Endothelial cell of umbilical vein (primary cell): ENCODE measurements at regions not wholly inside any gene's neighbourhood (a gene's known extent, or its start where the extent isn't known, plus 50 kb on each side); places are given as distances from the start of the nearest gene placed in this dataset.

ENCODE experiments used
- BruUV-seq: library from RNA; stranded (reverse); fragments of 400-500 nt; replicated peaks from 2 replicates; lab custom pipeline; 2021; lab: Mats Ljungman, UMichigan
- CTCF ChIA-PET: fragments of 300-600, 350-600 bp; sonication (Branson Sonifier 250); formaldehyde crosslinking; loops from one replicate; lab custom pipeline; 2021; ENCODE audit warnings: antibody characterized with exemption, inconsistent platforms; lab: Charles Lee
- POLR2A ChIA-PET: fragments of 300-600, 350-600 bp; sonication (Branson Sonifier 250); formaldehyde crosslinking; loops from one replicate; lab custom pipeline; 2021; ENCODE audit warnings: antibody characterized with exemption, inconsistent platforms; lab: Charles Lee
- DNase-seq: peaks from one replicate; pipeline ENCODE4 v3.0.0-alpha.2; 2011; ENCODE audit warnings: low read depth, low spot score
- FAIRE-seq: peaks from 2 replicates; lab custom pipeline; 2011; peaks lifted over from hg19 to GRCh38; lab: Jason Lieb, UNC
- H2AFZ ChIP-seq: 2 replicates; pipeline ENCODE4 v1.6.0; 2012; ENCODE audit warnings: low read depth, low read length, control low read depth, inconsistent platforms
- H3K27ac ChIP-seq: 2 replicates; pipeline ENCODE4 v1.5.1; 2011; ENCODE audit warnings: low read depth, mild to moderate bottlenecking, control low read depth, low read length, moderate library complexity; ENCODE audit not compliant: insufficient read depth
- H3K27me3 ChIP-seq, 2 experiments: 2 replicates each; pipeline versions ENCODE4 v1.6.0 to v1.6.1; 2011; ENCODE audit warnings: low read length in 2 of 2, mixed read lengths in 1 of 2; ENCODE audit not compliant: control insufficient read depth in 2 of 2, insufficient read depth in 2 of 2
- H3K36me3 ChIP-seq, 2 experiments: 2 replicates in 1 of 2; 3 replicates in 1 of 2; pipeline ENCODE4 v1.5.1; 2011; ENCODE audit warnings: low read length in 2 of 2, mild to moderate bottlenecking in 1 of 2, moderate library complexity in 1 of 2; ENCODE audit not compliant: control insufficient read depth in 2 of 2, insufficient read depth in 2 of 2; ENCODE audit errors: extremely low read depth in 1 of 2
- H3K4me1 ChIP-seq: 3 replicates; pipeline ENCODE4 v1.5.1; 2011; ENCODE audit warnings: mild to moderate bottlenecking, low read length; ENCODE audit not compliant: control insufficient read depth, insufficient read depth; ENCODE audit errors: extremely low read depth
- H3K4me2 ChIP-seq: 2 replicates; pipeline ENCODE4 v1.6.1; 2011; ENCODE audit warnings: low read length, control low read depth, mixed read lengths; ENCODE audit not compliant: insufficient read depth
- H3K4me3 ChIP-seq, 3 experiments: fragments of 200-600 bp in 1 of 3; sonication (generic), shearing (Covaris generic) in 1 of 3; replicated peaks in 1 of 3; 2 replicates each; pipeline ENCODE4 v1.5.1; 2011 to 2016; ENCODE audit warnings: control low read depth in 3 of 3, low read length in 3 of 3, mild to moderate bottlenecking in 2 of 3, inconsistent platforms in 1 of 3, low read depth in 1 of 3, moderate library complexity in 1 of 3; ENCODE audit not compliant: insufficient read depth in 1 of 3
- H3K79me2 ChIP-seq: 2 replicates; pipeline ENCODE4 v1.6.0; 2012; ENCODE audit warnings: low read length, inconsistent platforms; ENCODE audit not compliant: control insufficient read depth, insufficient read depth
- H3K9ac ChIP-seq: replicated peaks from 2 replicates; pipeline ENCODE3; 2011; ENCODE audit warnings: low read length, control low read depth; ENCODE audit not compliant: insufficient read depth; ENCODE audit errors: extremely low read depth
- H3K9me1 ChIP-seq: replicated peaks from 3 replicates; pipeline ENCODE4 v1.6.0; 2011; ENCODE audit warnings: mild to moderate bottlenecking, low read length; ENCODE audit not compliant: control insufficient read depth, insufficient read depth; ENCODE audit errors: extremely low read depth
- H3K9me3 ChIP-seq: replicated peaks from 2 replicates; pipeline ENCODE4 v1.5.1; 2012; ENCODE audit warnings: low read length, inconsistent platforms; ENCODE audit not compliant: control insufficient read depth, insufficient read depth
- H4K20me1 ChIP-seq: replicated peaks from 2 replicates; pipeline ENCODE3; 2011; ENCODE audit warnings: mild to moderate bottlenecking, low read length; ENCODE audit not compliant: control insufficient read depth, insufficient read depth; ENCODE audit errors: extremely low read depth
- EZH2 ChIP-seq: IDR thresholded peaks from 2 replicates; pipeline ENCODE4 v1.6.1; 2012; ENCODE audit warnings: borderline replicate concordance, low read depth, mild to moderate bottlenecking, moderate library complexity, low read length, inconsistent platforms; ENCODE audit not compliant: severe bottlenecking
- FOS ChIP-seq: IDR thresholded peaks from 2 replicates; pipeline ENCODE4 v1.6.1; 2011; ENCODE audit warnings: mild to moderate bottlenecking, low read length, moderate library complexity, borderline replicate concordance; ENCODE audit not compliant: insufficient read depth
- GATA2 ChIP-seq: IDR thresholded peaks from 2 replicates; pipeline ENCODE4 v1.7.0; 2011; ENCODE audit warnings: low read depth, mild to moderate bottlenecking, moderate library complexity, mixed read lengths, low read length; ENCODE audit not compliant: insufficient read length, insufficient read depth
- JUN ChIP-seq: IDR thresholded peaks from 2 replicates; pipeline ENCODE4 v1.6.1; 2011; ENCODE audit warnings: borderline replicate concordance, low read depth; ENCODE audit not compliant: insufficient read length, insufficient read depth
- MYC ChIP-seq: IDR thresholded peaks from one replicate; pipeline ENCODE4 v1.6.1; 2011; ENCODE audit warnings: mild to moderate bottlenecking, low read depth, low read length
- POLR2A ChIP-seq: IDR thresholded peaks from 2 replicates; pipeline ENCODE4 v1.6.1; 2012; ENCODE audit warnings: low read depth, mild to moderate bottlenecking, control low read depth, low read length
- POLR2AphosphoS5 ChIP-seq: IDR thresholded peaks from 2 replicates; pipeline ENCODE4 v1.6.1; 2012; ENCODE audit warnings: low read depth, mild to moderate bottlenecking, control low read depth, low read length, moderate library complexity; ENCODE audit not compliant: insufficient read depth
- dilution Hi-C: fragments of 300-500 bp; cut with MboI; formaldehyde crosslinking; loops from one replicate; pipeline ENCODE4 v1.15.0; 2019; ENCODE audit warnings: low sequenced_read_pairs; ENCODE audit not compliant: extremely low pct_ligation_motif_present
- intact Hi-C: fragments of 100-400 bp; cut with micrococcal nuclease; formaldehyde crosslinking; loops from one replicate; pipeline ENCODE4 v1.10.0; 2022
- TF ChIP-seq, protein P1 (sequence below): IDR thresholded peaks from 2 replicates; pipeline ENCODE4 v1.6.1; 2011; ENCODE audit not compliant: insufficient read depth, insufficient read length
- TF ChIP-seq, protein P2 (sequence below), 2 donors: IDR thresholded peaks; 1 replicate in 1 of 2; 2 replicates in 1 of 2; pipeline ENCODE4 v1.5.1; 2011; ENCODE audit warnings: low read length in 2 of 2, mild to moderate bottlenecking in 2 of 2, moderate library complexity in 2 of 2, control low read depth in 1 of 2, inconsistent platforms in 1 of 2, low read depth in 1 of 2; ENCODE audit not compliant: insufficient read depth in 1 of 2; ENCODE audit errors: extremely low read depth in 1 of 2

DNA sequence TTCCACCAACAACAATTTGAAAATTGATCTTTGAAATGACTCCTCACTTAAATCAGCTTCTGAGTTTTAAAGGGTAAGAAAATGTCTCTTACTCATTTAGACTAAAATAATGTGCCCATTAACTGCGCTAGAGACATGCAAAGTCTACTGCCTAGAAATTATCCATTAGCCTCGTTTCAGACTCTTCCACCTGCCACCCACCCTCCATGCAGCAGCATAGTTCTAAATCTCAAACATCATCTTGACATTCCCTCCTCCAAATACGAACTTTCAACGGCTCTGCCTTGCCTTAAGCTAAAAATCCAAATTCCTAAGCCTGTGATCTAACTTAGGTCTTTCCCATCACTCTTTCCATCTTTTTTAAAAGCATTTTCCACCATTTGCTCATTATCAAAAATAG, 66.6 kb upstream of the ST8SIA2 start:
- ChIA-PET POLR2A (no interaction called here), CTCF (no interaction called here)
- Histone ChIP-seq H3K9ac (no peak overlapping the region), H3K4me2 (no peak overlapping the region), H3K27me3 (no peaks in the 10 kb centered on the region), H3K9me3 (no peaks in the 10 kb centered on the region), H3K4me3 (no peak overlapping the region), H4K20me1 (no peaks in the 10 kb centered on the region), H3K4me1 (no peaks in the 10 kb centered on the region), H3K79me2 (no peaks in the 10 kb centered on the region), H3K36me3 (no peaks in the 10 kb centered on the region), H3K27ac (no peak overlapping the region), H2AFZ (no peak overlapping the region), H3K9me1 (no peaks in the 10 kb centered on the region)
- no TSS peak for BruUV-seq
- FAIRE-seq (no peak), DNase-seq (no peak)
- TF ChIP-seq POLR2A (no peak), MYC (no peak), GATA2 (no peak), POLR2AphosphoS5 (no peak), FOS (no peak), EZH2 (no peak)
- TF ChIP-seq, protein P1, sequence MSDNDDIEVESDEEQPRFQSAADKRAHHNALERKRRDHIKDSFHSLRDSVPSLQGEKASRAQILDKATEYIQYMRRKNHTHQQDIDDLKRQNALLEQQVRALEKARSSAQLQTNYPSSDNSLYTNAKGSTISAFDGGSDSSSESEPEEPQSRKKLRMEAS: no peak
- dilution Hi-C loops (no loop called here), intact Hi-C loops (no loop called here)

DNA sequence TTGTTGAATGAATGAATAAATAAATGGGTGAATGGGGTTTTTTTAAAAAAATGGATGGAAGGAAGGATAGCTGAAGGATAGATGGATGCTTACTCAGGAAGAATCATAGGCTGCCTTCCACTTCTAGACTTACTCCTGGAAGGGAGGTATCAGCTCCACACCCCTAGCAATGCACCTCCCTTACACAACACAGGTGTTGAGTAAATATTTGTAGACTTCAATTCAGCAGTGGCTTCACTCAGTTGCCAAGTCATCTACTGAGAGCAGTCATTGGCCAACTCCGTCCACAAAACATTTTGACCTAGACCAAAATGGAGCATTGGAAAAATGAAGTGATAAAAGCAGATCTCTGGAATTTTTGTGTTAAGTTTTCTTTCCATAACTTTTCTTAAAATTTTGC, 65.5 kb upstream of the ST8SIA2 start:
- Histone ChIP-seq H3K4me3 (no peak overlapping the region), H3K4me2 (no peak overlapping the region), H4K20me1 (no peaks in the 10 kb centered on the region), H3K4me1 (no peaks in the 10 kb centered on the region), H3K79me2 (no peaks in the 10 kb centered on the region), H3K9ac (no peak overlapping the region), H3K36me3 (no peaks in the 10 kb centered on the region), H3K27me3 (no peaks in the 10 kb centered on the region), H3K9me1 (no peaks in the 10 kb centered on the region), H2AFZ (no peak overlapping the region), H3K9me3 (no peaks in the 10 kb centered on the region), H3K27ac (no peak overlapping the region)
- FAIRE-seq (no peak), DNase-seq (no peak)
- dilution Hi-C loops (no loop called here), intact Hi-C loops (no loop called here)
- TF ChIP-seq GATA2 (no peak), JUN (no peak), FOS (no peak), EZH2 (no peak), POLR2A (no peak), POLR2AphosphoS5 (no peak), MYC (no peak)
- TF ChIP-seq, protein P2, sequence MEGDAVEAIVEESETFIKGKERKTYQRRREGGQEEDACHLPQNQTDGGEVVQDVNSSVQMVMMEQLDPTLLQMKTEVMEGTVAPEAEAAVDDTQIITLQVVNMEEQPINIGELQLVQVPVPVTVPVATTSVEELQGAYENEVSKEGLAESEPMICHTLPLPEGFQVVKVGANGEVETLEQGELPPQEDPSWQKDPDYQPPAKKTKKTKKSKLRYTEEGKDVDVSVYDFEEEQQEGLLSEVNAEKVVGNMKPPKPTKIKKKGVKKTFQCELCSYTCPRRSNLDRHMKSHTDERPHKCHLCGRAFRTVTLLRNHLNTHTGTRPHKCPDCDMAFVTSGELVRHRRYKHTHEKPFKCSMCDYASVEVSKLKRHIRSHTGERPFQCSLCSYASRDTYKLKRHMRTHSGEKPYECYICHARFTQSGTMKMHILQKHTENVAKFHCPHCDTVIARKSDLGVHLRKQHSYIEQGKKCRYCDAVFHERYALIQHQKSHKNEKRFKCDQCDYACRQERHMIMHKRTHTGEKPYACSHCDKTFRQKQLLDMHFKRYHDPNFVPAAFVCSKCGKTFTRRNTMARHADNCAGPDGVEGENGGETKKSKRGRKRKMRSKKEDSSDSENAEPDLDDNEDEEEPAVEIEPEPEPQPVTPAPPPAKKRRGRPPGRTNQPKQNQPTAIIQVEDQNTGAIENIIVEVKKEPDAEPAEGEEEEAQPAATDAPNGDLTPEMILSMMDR (IDR thresholded peaks at IDR 0.05; ENCODE audit: extremely low read depth in 1 of 2, insufficient read depth in 1 of 2, low read depth in 1 of 2, low read length in 2 of 2): no peak
- TF ChIP-seq, protein P1: no peak
- no TSS peak for BruUV-seq
- ChIA-PET CTCF (no interaction called here), POLR2A (no interaction called here)
